Sigmoid colon (tissue), 4 donors: ENCODE measurements at regions not wholly inside any gene's neighbourhood (a gene's known extent, or its start where the extent isn't known, plus 50 kb on each side); places are given as distances from the start of the nearest gene placed in this dataset.

Experiments
- CTCF ChIP-seq, 4 experiments: fragments of 450-650 bp in 3 of 4; fragments of 200-600 bp in 1 of 4; IDR thresholded peaks; one replicate each; pipeline ENCODE4 v1.5.1; 2016 to 2019; ENCODE audit warnings: antibody characterized with exemption in 4 of 4, mild to moderate bottlenecking in 3 of 4, moderate library complexity in 2 of 4
- POLR2A ChIP-seq, 2 donors: fragments of 450-650 bp; IDR thresholded peaks; one replicate each; pipeline ENCODE4 v1.6.1; 2016; ENCODE audit warnings: antibody characterized with exemption in 2 of 2, mild to moderate bottlenecking in 2 of 2, moderate library complexity in 2 of 2
- POLR2AphosphoS5 ChIP-seq, 4 donors: sonication (generic); formaldehyde crosslinking; IDR thresholded peaks; one replicate each; pipeline ENCODE4 v1.6.1; 2017; ENCODE audit warnings: antibody characterized with exemption in 4 of 4

- TF ChIP-seq CTCF (IDR thresholded peaks at IDR 0.05): no peak
- TF ChIP-seq POLR2A (IDR thresholded peaks at IDR 0.05): no peak
- TF ChIP-seq POLR2AphosphoS5 (IDR thresholded peaks at IDR 0.05): no peak
Measured at GRCh38 chr15:38622304-38622703, 57.7 kb upstream of the RASGRP1 start.
